ENCODE measurements at regions not wholly inside any gene's neighbourhood (a gene's known extent, or its start where the extent isn't known, plus 50 kb on each side); places are given as distances from the start of the nearest gene placed in this dataset.
A peak's percentile ranks its signal among the peaks of the same experiment; 100 is the strongest.

- ATAC-seq (ENCODE audit: low read depth) (no peak), DNase-seq (no peak)
- H3K4me2 ChIP-seq (ENCODE audit: low read depth, low read length), result no peak overlapping the region
- H3K4me1 ChIP-seq (ENCODE audit: control insufficient read depth, insufficient read depth, low read length), result 0 out of 2 replicates have a peak, but pooled peaks cover 1% of the 10 kb centered on the region
- in situ Hi-C loops (cut with MboI; ENCODE audit: low sequenced_read_pairs) (no loop called here), intact Hi-C loops (cut with micrococcal nuclease) (no loop called here), dilution Hi-C loops (cut with HindIII; ENCODE audit: low sequenced_read_pairs, unreplicated experiment) (no loop called here)
- H3K27ac ChIP-seq (ENCODE audit: insufficient read depth, low read length), result no peak overlapping the region
- no peak overlapping the region for H2BK15ac ChIP-seq (ENCODE audit: low read depth, low read length)
- POLR2A ChIA-PET (ENCODE audit: unreplicated experiment), result no interaction called here
- no peaks in the 10 kb centered on the region for H3K27me3 ChIP-seq (ENCODE audit: control insufficient read depth, insufficient read depth, low read length)
- no peak overlapping the region for H4K8ac ChIP-seq (ENCODE audit: low read depth in 2 of 2, low read length in 2 of 2)
- H2AK5ac ChIP-seq (ENCODE audit: low read depth, low read length), result no peak overlapping the region
- H3K79me1 ChIP-seq (ENCODE audit: low read depth in 1 of 2, low read length in 2 of 2), result no peaks in the 10 kb centered on the region
- no TSS peak for BruUV-seq (replicated peaks)
- peak overlapping the region; percentile 81; the same call in 1 of the 2 replicates for H2BK20ac ChIP-seq (ENCODE audit: low read depth, low read length)
- no peak overlapping the region for H3K23ac ChIP-seq (ENCODE audit: low read depth, low read length)
- no peak overlapping the region for H2BK120ac ChIP-seq (ENCODE audit: low read depth, low read length)
- no CpG with 5 or more reads among the region's 1 CpG for WGBS, 2 experiments (ENCODE audit: extremely low coverage in 2 of 2, insufficient read length in 1 of 2)
- TF ChIP-seq RCOR1 (IDR thresholded peaks at IDR 0.05; ENCODE audit: insufficient replicate concordance, low read length), result no peak
- H2AK9ac ChIP-seq (replicated peaks; ENCODE audit: low read depth, low read length, poor library complexity), result no peak overlapping the region
- H3K9me3 ChIP-seq (ENCODE audit: control insufficient read depth, insufficient read depth, low read length), result no peaks in the 10 kb centered on the region
- no peak overlapping the region for H3K4me3 ChIP-seq (ENCODE audit: insufficient read depth, low read depth, low read length)
- no peak overlapping the region for H3K9ac ChIP-seq (ENCODE audit: low read depth, low read length)
- no peaks in the 10 kb centered on the region for H4K20me1 ChIP-seq (ENCODE audit: insufficient read depth, low read length)
- no peaks in the 10 kb centered on the region for H3K36me3 ChIP-seq (ENCODE audit: control insufficient read depth, insufficient read depth, low read length)
- no peaks in the 10 kb centered on the region; the same call in 1 of the 2 replicates for H3K9me1 ChIP-seq (ENCODE audit: insufficient read depth, low read length)
- no peak overlapping the region for H4K91ac ChIP-seq (ENCODE audit: insufficient read depth, low read depth, low read length)
- no peak overlapping the region for H4K5ac ChIP-seq (ENCODE audit: low read depth, low read length)
- H3K14ac ChIP-seq (replicated peaks; ENCODE audit: low read depth, low read length), result no peak overlapping the region
- no peak overlapping the region; the same call in 1 of the 2 replicates for H3K18ac ChIP-seq (ENCODE audit: low read depth, low read length)
- no peak overlapping the region for H3K4ac ChIP-seq (ENCODE audit: low read depth, low read length)
- no peak overlapping the region for H2AFZ ChIP-seq (replicated peaks; ENCODE audit: low read length, poor library complexity)
- H2BK5ac ChIP-seq (ENCODE audit: low read depth, low read length, poor library complexity, severe bottlenecking), result no peak overlapping the region
- CTCF ChIA-PET, result no interaction called here
- no peak overlapping the region for H3K56ac ChIP-seq (ENCODE audit: extremely low read depth, insufficient read depth, low read length)
These were observed 64.6 kb upstream of the RSPO3 start for GRCh38 chr6:127053875-127054235.
